SIG-M5 treated with dmso at 0.1 percent for 504 hours (cell line): ENCODE measurements at regions not wholly inside any gene's neighbourhood (a gene's known extent, or its start where the extent isn't known, plus 50 kb on each side); places are given as distances from the start of the nearest gene placed in this dataset.
"Not testable (repeated sequence)": the region's sequence is repeated elsewhere in the genome, so short reads cannot be mapped to it uniquely, and the experiment has no call there.

ENCODE experiments used
- DNase-seq: peaks from one replicate; lab custom pipeline; 2025; ENCODE audit not compliant: unreplicated experiment; lab: John Stamatoyannopoulos, UW

- DNase-seq: no peak
These were observed 569.4 kb downstream of the MEI4 start for GRCh38 chr6:78222226-78222625.

- DNase-seq: no peak
These were observed 578.2 kb downstream of the MEI4 start for GRCh38 chr6:78231002-78231401.

- no peak for DNase-seq
These were observed 590.7 kb downstream of the MEI4 start for GRCh38 chr6:78243519-78243918.

- DNase-seq: no peak
These were observed 599.1 kb downstream of the MEI4 start for GRCh38 chr6:78251931-78252330.

- no peak for DNase-seq
These were observed 600.8 kb downstream of the MEI4 start for GRCh38 chr6:78253618-78254017.

GRCh38 chr6:78259935-78260334, 607.1 kb downstream of the MEI4 start:
- DNase-seq: no peak

- not testable (repeated sequence) for DNase-seq
These were observed 606.9 kb upstream of the IRAK1BP1 start for GRCh38 chr6:78260427-78260826.

GRCh38 chr6:78268591-78269452, 598.5 kb upstream of the IRAK1BP1 start:
- no peak for DNase-seq

GRCh38 chr6:78300885-78301284, 566.5 kb upstream of the IRAK1BP1 start:
- no peak for DNase-seq

GRCh38 chr6:78302411-78302810, 564.9 kb upstream of the IRAK1BP1 start:
- DNase-seq: no peak

GRCh38 chr6:78308025-78308424, 559.3 kb upstream of the IRAK1BP1 start:
- DNase-seq: no peak

GRCh38 chr6:78322068-78322845, 545.1 kb upstream of the IRAK1BP1 start:
- no peak for DNase-seq

- no peak for DNase-seq
These were observed 543.1 kb upstream of the IRAK1BP1 start for GRCh38 chr6:78324213-78324612.

- DNase-seq: no peak
These were observed 526.6 kb upstream of the IRAK1BP1 start for GRCh38 chr6:78340755-78341154.

GRCh38 chr6:78345882-78346281, 521.5 kb upstream of the IRAK1BP1 start:
- DNase-seq: no peak

- no peak for DNase-seq
These were observed 520.0 kb upstream of the IRAK1BP1 start for GRCh38 chr6:78347191-78347916.

- no peak for DNase-seq
These were observed 514.3 kb upstream of the IRAK1BP1 start for GRCh38 chr6:78353040-78353439.

GRCh38 chr6:78363688-78364087, 503.7 kb upstream of the IRAK1BP1 start:
- no peak for DNase-seq

GRCh38 chr6:78365473-78365872, 501.9 kb upstream of the IRAK1BP1 start:
- no peak for DNase-seq

- DNase-seq: no peak
These were observed 490.3 kb upstream of the IRAK1BP1 start for GRCh38 chr6:78377056-78377455.

- DNase-seq: no peak
These were observed 487.4 kb upstream of the IRAK1BP1 start for GRCh38 chr6:78379982-78380381.

GRCh38 chr6:78380541-78380940, 486.8 kb upstream of the IRAK1BP1 start:
- no peak for DNase-seq
